Tibial nerve (tissue), 3 donors: ENCODE measurements at regions not wholly inside any gene's neighbourhood (a gene's known extent, or its start where the extent isn't known, plus 50 kb on each side); places are given as distances from the start of the nearest gene placed in this dataset.

Experiments used
- CTCF ChIP-seq, 5 experiments: fragments of 200-600 bp in 3 of 5; fragments of 450-650 bp in 2 of 5; sonication (generic) in 3 of 5; IDR thresholded peaks; one replicate each; pipeline ENCODE4 v1.5.1; 2016 to 2019; ENCODE audit warnings: antibody characterized with exemption in 5 of 5, mild to moderate bottlenecking in 3 of 5, moderate library complexity in 2 of 5
- POLR2A ChIP-seq, 2 donors: fragments of 450-650 bp; IDR thresholded peaks; one replicate each; pipeline ENCODE4 v1.6.1; 2017; ENCODE audit warnings: antibody characterized with exemption in 2 of 2, mild to moderate bottlenecking in 2 of 2, moderate library complexity in 2 of 2

- TF ChIP-seq CTCF (IDR thresholded peaks at IDR 0.05) (no peak), POLR2A (IDR thresholded peaks at IDR 0.05) (no peak)
Measured at GRCh38 chr11:110766316-110766715, 54.1 kb upstream of the ARHGAP20 start.
